ENCODE measurements at regions not wholly inside any gene's neighbourhood (a gene's known extent, or its start where the extent isn't known, plus 50 kb on each side); places are given as distances from the start of the nearest gene placed in this dataset.

- DNase-seq (ENCODE audit: low read depth), result peak; percentile 12
- no peak overlapping the region for H3K4me3 ChIP-seq (ENCODE audit: low read depth, low read length)
- TF ChIP-seq, protein P1, sequence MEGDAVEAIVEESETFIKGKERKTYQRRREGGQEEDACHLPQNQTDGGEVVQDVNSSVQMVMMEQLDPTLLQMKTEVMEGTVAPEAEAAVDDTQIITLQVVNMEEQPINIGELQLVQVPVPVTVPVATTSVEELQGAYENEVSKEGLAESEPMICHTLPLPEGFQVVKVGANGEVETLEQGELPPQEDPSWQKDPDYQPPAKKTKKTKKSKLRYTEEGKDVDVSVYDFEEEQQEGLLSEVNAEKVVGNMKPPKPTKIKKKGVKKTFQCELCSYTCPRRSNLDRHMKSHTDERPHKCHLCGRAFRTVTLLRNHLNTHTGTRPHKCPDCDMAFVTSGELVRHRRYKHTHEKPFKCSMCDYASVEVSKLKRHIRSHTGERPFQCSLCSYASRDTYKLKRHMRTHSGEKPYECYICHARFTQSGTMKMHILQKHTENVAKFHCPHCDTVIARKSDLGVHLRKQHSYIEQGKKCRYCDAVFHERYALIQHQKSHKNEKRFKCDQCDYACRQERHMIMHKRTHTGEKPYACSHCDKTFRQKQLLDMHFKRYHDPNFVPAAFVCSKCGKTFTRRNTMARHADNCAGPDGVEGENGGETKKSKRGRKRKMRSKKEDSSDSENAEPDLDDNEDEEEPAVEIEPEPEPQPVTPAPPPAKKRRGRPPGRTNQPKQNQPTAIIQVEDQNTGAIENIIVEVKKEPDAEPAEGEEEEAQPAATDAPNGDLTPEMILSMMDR (IDR thresholded peaks at IDR 0.05; ENCODE audit: insufficient read depth, low read length), result peak; percentile 37
Observed at GRCh38 chr2:137888845-137889244, 75.4 kb upstream of the HNMT start.

- TF ChIP-seq, protein P1 (IDR thresholded peaks at IDR 0.05; ENCODE audit: insufficient read depth, low read length), result no peak
- DNase-seq (ENCODE audit: low read depth), result no peak
- H3K4me3 ChIP-seq (ENCODE audit: low read depth, low read length), result no peak overlapping the region
Observed at GRCh38 chr2:137892739-137893138, 71.5 kb upstream of the HNMT start.

GRCh38 chr2:137893145-137893544 lies 71.1 kb upstream of the HNMT start:
- TF ChIP-seq, protein P1 (IDR thresholded peaks at IDR 0.05; ENCODE audit: insufficient read depth, low read length), result no peak
- DNase-seq (ENCODE audit: low read depth), result no peak
- no peak overlapping the region for H3K4me3 ChIP-seq (ENCODE audit: low read depth, low read length)

- no peak for DNase-seq (ENCODE audit: low read depth)
- TF ChIP-seq, protein P1 (IDR thresholded peaks at IDR 0.05; ENCODE audit: insufficient read depth, low read length), result no peak
- no peak overlapping the region for H3K4me3 ChIP-seq (ENCODE audit: low read depth, low read length)
Observed at GRCh38 chr2:137896467-137896866, 67.8 kb upstream of the HNMT start.

- TF ChIP-seq, protein P1 (IDR thresholded peaks at IDR 0.05; ENCODE audit: insufficient read depth, low read length), result no peak
- H3K4me3 ChIP-seq (ENCODE audit: low read depth, low read length), result no peak overlapping the region
- DNase-seq (ENCODE audit: low read depth), result no peak
Observed at GRCh38 chr2:137897082-137897481, 67.2 kb upstream of the HNMT start.

DNA sequence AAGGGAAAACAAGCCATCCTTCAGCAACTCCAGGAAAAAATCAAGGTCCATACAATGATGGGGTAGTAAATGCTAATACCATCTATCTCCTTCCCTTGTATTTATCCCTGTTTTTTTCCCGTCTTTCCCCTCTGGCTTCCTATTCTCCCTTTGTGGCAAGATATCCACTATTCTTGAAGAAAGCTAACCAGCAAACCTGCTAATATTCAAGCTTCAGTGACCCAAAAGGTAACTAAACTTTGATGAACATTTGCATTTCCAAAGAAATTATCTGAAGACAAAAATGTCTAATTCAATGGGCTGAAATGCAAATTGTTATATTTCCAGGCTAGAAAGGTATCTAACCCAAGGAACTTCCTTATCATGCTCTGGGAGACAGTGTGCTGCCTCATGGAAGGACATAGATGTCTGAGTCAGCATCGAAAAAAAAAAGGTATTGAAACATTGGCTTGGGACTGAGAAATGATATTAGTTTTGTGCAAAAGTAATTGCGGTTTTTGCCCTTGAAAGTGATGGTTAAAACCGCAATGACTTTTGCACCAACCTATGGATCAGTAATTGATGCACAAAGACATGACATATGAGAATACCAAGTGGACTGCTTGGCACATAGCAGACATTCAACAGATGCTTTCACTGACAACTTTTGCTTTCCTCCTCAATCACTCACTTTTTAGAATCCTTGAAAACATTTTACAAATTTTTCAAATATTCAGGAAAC lies 63.7 kb upstream of the HNMT start:
- DNase-seq (ENCODE audit: low read depth), result no peak
- no peak overlapping the region for H3K4me3 ChIP-seq (ENCODE audit: low read depth, low read length)
- TF ChIP-seq, protein P1 (IDR thresholded peaks at IDR 0.05; ENCODE audit: insufficient read depth, low read length), result no peak

DNA sequence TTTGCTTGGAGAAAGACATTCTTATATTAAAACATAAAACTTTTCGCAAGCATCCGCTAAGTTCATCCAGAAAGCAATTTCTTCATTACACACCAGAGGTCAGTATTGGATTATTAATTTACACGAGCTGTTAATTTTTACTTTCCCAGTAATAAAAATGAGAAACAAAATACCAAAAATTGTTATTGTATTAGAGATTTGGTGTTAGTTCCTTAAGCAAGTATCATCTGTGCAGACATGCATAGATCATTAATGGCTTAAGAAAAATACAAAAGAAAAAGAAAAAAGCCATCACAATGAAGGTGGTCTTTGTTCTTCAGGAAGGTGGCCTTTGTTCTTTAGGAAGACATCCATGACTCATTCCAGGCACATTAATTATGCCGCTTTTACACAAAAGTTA lies 53.6 kb upstream of the HNMT start:
- TF ChIP-seq, protein P1 (IDR thresholded peaks at IDR 0.05; ENCODE audit: insufficient read depth, low read length), result peak; percentile 57
- peak; percentile 58 for DNase-seq (ENCODE audit: low read depth)
- H3K4me3 ChIP-seq (ENCODE audit: low read depth, low read length), result no peak overlapping the region
